Hematopoietic multipotent progenitor cell (in vitro differentiated cells): ENCODE measurements at regions not wholly inside any gene's neighbourhood (a gene's known extent, or its start where the extent isn't known, plus 50 kb on each side); places are given as distances from the start of the nearest gene placed in this dataset.
"Not testable (repeated sequence)": the region's sequence is repeated elsewhere in the genome, so short reads cannot be mapped to it uniquely, and the experiment has no call there.

Source experiments
- DNase-seq, 3 donors: peaks; one replicate each; pipeline ENCODE4 v3.0.0-alpha.2; 2011 to 2015; ENCODE audit warnings: low read depth in 2 of 3, low spot score in 2 of 3

- no peak for DNase-seq
These were observed 270.1 kb upstream of the INTU start for GRCh38 chr4:127362686-127363085.

GRCh38 chr4:127364397-127364796 is 268.4 kb upstream of the INTU start:
- no peak for DNase-seq

DNA sequence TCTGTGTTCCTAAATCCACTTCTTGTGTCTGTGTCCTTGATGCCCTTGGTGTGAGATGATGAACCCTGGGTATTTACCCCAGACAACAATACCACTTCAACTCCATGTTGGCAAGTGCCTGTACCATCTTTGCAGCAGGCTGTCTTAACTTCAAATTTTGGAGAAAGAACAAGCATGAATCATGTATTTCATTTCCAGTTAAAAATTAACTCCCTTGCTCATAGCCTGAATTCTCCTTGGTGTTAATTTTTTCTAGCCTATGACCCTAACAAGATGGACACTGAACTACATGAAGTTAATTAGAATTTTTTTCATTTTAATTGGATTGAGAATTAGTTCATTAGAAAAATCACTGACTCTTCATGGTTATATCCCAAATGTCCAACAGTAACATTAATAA is 267.8 kb upstream of the INTU start:
- DNase-seq: no peak

GRCh38 chr4:127370604-127371003 is 262.2 kb upstream of the INTU start:
- DNase-seq: no peak

DNA sequence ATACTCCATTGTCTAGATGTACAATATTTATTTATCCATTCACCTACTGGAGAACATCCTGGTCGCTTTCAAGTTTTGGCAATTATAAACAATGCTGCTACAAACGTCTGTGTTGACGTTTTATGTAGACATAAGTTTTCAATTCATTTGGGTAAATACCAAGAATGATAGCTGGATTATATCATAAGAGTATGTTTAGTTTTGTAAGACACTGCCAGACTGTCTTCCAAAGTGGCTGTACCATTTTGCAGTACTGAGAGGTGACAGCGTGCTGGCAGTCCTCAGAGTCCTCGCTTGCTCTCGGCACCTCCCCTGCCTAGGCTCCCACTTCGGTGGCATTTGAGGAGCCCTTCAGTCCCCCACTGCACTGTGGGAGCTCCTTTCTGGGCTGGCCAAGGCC is 253.3 kb upstream of the INTU start:
- no peak for DNase-seq

DNA sequence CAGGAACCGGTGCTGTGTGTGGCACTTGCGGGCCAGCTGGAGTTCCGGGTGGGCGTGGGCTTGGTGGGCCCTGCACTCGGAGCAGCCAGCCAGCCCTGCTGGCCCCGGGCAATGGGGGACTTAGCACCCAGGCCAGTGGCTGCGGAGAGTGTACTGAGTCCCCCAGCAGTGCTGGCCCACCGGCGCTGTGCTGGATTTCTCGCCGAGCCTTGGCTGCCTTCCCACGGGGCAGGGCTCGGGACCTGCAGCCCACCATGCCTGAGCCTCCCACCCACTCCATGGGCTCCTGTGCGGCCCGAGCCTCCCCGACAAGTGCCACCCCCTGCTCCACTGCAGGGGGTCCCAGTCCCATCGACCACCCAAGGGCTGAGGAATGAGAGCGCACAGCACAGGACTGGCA is 252.8 kb upstream of the INTU start:
- DNase-seq: not testable (repeated sequence)

- DNase-seq: no peak
These were observed 249.1 kb upstream of the INTU start for GRCh38 chr4:127383666-127384065.

GRCh38 chr4:127394516-127394915 is 238.2 kb upstream of the INTU start:
- no peak for DNase-seq

GRCh38 chr4:127400276-127400675 is 232.5 kb upstream of the INTU start:
- DNase-seq: no peak

GRCh38 chr4:127400731-127401346 is 231.9 kb upstream of the INTU start:
- peak in 2 of 3 donors; percentile 35 to 73 for DNase-seq

- no peak for DNase-seq
These were observed 229.2 kb upstream of the INTU start for GRCh38 chr4:127403471-127404084.

DNA sequence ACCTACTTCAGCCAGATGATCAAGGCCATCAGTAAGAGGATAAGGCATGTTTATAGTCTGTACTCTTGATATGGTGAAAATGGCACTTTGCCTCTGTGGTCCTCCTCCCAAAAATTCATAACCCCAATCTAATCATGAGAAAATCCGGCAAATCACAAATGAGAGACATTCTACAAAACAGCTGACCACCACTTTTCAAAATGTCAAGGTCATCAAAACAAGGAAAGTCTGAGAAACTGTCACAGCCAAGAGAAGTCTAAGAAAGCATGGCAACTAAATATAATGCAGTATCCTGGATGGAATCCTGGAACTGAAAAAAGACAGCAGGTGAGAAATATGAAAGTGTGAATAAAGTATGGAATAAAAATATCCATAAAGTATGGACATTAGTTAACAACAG is 226.6 kb upstream of the INTU start:
- no peak for DNase-seq

DNA sequence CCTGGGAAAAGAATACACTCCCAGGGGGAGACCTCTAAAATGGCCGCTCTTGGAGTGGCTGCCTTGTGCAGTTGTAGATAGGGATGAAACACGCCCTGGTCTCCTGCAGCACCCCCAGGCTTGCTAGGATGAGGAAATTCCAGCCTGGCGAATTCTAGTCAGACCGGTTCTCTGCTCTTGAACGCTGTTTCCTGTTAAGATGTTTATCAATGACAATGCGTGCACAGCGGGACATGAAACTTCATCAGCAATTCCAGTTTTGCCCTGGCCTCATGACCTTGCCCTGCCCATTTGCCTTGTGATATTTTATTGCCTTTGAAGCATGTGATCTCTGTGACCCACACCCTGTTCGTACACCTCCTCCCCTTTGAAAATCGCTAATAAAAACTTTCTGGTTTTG is 225.2 kb upstream of the INTU start:
- not testable (repeated sequence) for DNase-seq

DNA sequence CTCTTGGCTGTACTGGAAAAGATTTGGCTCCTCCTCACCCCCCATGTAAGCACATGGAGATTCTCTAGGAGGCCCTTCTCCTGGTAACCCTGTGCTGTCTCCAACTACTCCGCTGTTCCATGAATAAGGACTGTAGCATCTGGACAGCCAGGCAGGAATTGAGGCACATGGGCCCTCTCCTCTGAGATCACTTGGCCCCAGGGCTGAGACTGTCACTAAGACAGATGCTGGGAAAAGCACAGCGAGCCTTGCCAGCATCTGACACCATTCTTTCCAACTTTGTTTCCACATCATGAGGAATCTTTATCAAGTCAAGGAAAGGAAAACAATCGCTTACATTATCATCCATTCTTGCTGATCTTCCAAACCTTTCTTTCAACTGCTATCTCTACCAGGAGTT is 222.6 kb upstream of the INTU start:
- no peak for DNase-seq

DNA sequence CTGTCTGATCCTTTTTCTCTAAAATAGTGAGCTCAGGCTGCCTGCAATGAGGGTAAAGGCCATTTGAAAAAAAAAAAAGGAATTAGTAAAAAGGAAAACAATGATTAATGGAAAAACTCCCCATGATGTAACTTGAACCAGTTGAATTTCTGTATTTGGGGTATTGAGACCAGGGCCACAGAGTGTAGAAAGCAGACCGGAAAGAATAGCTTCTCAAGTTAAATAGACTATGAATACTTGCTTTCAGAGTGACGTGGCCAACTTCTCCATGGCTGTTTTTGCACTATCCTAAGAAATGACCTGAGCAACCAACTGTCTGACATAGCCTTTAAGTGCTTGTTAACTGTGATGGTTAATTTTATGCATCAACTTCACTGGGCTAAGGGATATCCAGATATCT is 222.1 kb upstream of the INTU start:
- DNase-seq: no peak

DNA sequence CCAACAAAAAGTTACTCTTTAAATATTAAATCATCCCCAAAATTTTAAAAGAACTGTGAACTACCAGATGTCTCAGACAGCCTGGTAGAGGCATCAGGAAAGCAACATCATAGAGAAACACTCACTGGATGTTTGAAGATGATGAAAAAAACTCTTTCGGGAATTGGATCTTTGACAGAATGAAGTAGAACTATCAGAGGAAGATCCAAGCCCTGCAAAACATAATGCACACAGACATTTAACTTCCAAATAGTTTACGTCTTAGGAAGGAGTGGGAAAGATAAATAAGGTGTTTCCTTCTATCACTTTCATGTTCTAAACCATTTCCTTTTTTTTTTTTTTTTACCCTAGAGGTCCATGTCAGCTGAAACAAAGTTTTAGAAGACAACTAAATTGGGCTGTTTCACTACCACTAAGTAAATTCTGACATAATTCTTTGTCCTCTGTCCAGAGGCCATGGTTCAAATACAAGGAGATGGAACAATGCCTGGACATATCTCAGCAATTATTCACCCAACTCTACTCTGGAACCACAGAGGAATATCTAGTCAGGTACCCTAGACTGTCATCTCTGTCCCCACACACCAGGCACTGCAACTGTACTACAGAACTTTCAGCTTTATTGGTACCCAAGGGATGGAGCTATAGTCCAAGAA is 217.7 kb upstream of the INTU start:
- DNase-seq: no peak

DNA sequence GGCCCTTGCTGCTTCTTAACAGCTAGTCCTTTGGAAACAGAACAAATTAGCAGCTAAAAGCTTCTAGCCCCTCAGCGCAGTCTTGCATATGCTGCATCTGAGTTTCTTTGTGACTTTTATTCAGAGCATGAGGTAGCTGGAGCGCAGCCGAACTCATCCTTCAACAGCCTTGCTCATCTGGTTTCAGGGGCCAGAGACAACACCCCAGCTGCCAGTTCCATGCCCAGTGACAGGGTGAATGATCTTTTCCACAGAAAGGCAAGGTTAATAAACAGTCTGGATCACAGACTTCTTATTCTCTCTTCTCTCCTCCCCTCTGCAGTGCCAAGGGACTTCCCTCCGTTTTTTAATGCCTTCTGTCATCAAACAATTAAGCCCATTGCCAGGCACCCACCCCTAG is 216.6 kb upstream of the INTU start:
- DNase-seq: no peak

- DNase-seq: no peak
These were observed 214.7 kb upstream of the INTU start for GRCh38 chr4:127417885-127418535.

GRCh38 chr4:127419431-127419830 is 213.3 kb upstream of the INTU start:
- DNase-seq: no peak

DNA sequence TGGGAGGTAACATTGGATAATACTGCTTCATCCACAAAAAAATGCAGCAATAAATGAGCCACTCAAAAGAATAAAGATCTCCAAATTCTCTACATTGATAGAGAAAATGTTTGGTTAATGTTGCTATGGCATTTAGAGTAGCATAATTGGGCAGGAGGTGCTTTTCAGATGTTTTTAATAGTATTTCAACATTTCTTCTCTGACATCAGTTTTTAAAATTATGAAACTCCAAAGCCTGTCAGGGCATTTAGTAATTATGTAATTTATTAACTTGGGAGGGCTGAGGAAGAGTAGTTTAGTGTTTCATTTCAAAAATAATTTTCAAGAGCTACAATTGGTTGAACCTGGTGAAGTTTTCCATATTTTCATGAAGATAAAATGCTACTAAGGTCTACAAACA is 211.3 kb upstream of the INTU start:
- no peak for DNase-seq

GRCh38 chr4:127425202-127425845 is 207.4 kb upstream of the INTU start:
- no peak for DNase-seq
